LoVo (cell line): ENCODE measurements at regions not wholly inside any gene's neighbourhood (a gene's known extent, or its start where the extent isn't known, plus 50 kb on each side); places are given as distances from the start of the nearest gene placed in this dataset.

Experiments
- DNase-seq: peaks from one replicate; pipeline ENCODE4 v3.0.0-alpha.2; 2016; ENCODE audit warnings: low spot score

DNA sequence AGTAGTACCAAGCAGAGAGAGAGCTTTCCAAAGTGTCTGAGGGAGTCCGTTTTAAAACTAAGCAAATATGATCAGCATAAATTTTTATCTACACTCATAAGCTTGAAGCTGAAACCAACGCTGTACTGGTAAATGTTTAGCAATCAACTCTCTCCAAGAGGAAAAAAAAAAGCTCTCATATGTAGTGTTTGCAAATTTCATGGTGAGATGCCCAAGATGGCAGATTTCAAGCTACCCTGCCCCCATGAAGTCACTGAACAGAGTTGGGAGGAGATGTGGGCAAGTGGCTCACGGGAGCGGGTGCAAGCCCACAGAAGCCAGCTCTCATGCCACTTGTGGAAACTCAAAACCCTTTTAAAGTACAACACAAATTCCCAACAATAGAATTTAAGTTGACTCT, 475.8 kb downstream of the BCAT1 start:
- DNase-seq = no peak

DNA sequence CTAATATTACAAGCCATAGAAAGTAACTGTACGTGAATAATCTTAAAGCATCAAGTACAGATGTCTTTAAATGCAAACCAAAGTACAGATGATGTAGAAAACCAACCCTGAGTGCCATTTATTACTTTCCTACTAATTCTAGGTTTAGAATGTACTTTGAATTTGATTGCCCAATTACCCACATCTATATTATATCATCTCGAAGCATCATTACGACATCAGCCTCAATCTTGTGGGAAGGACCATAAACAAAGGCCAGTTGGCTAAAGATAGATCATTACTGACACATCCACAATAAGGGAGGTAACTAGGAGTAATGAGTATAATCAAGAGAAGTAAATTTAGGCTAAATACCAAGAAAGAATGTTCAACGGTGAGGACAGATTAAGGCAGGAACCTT, 478.9 kb downstream of the BCAT1 start:
- DNase-seq = no peak

DNA sequence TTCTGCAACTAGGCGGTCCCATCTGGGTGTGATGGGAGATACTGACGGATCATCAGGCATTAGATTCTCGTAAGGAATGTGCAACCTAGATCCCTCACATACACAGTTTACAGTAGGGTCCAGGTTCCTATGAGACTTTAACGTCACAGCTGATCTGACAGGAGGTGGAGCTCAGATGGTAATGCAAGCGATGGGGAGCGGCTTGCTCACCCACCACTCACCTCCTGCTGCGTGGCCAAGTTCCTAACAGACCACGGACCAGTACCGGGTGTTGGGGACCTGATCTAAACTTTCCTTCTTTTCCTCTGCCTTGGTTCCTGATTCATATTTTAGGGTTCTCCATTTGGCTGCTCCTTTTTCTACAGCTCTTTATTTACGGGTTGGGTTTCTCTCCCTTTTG, 479.8 kb downstream of the BCAT1 start:
- DNase-seq = no peak

DNA sequence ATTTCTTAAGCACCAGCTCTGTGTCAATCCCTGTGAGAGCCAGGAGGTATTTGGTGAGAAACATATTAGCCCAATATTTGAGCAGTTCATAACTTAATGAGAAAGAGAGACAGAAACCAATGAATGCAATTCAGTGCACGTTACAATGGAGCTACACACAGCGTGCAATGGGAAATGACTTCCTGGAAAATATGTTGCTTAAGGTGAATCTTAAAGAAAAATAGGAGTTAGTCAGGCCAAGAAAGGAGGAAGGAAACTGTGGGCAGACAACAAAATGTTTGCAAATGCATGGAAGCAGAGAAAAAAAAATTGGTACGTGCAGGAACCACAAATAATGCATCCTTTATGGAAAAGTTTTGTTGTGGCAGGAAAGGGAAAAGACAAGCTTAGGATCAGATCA, 481.7 kb downstream of the BCAT1 start:
- no peak for DNase-seq

DNA sequence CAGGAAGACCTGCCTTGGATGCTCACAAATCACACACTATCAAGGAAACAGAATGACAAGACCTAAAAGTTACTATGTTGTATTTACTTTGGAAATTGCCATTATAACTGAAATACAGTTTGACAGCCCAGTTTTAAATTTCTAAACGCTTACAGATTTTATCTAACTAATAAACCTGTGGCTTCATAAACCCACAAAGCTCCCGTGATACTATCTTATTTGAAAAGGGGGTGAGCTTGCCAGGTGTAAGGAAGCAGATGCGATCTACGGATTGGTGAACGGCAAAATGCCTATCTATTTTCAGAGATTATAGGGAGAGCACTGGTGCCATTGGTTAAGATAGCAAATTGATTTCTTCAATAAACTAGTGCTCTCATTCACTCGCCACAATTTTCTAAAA, 485.5 kb downstream of the BCAT1 start:
- no peak for DNase-seq

DNA sequence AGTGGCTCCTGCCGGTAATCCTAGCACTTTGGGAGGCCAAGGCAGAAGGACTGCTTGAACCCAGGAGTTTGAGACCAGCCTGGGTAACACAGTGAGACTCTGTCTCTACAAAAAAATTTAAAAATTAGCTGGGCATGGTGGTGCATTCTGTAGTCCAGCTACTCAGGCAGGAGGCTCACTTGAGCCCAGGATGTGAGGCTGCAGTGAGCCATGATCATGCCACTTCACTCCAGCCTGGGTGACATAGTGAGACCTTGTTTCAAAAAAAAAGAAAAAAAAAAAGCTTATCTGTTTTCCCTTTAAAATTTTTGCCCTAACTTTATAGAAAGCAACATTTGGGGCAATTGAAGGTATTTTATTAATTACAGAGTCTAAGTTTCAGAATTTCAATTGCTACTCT, 486.0 kb downstream of the BCAT1 start:
- no peak for DNase-seq

DNA sequence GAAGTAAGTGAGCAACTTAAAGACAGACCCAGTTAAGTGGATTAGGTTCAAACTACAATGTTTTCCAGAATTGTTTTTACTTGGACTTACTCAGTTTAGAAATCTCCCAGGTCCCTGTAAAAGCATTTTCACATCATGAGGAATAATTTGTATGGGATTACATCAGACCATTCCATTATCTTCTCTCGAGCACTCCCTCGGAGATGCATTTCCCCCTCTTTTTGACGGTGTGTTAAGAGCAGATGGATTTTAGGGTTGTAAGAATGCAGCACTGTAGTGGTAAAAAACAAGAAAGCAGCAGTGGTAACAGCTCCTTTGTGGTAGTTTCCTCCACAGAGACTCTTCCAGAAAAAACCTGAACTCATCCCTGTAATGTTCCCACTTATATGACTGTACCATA, 488.4 kb downstream of the BCAT1 start:
- DNase-seq = no peak

DNA sequence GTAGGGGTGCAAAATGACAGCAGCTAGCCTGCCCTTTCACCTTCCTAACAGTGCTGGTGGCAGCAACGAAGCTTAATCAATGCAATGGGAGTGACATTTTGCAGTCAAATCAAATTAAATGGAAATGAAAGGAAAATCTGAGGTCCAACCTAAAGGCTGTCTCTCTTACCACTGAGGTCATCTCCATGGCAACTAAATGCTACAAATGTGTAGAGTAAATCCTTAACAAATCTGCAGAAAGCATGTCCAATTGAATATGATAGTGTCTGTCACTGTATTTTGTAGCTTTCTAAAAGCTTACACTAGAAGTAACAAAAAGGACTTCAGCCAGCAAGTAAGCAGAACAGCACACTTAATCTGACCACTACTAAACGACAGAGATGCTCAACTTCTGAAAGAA, 488.8 kb downstream of the BCAT1 start:
- DNase-seq = no peak

DNA sequence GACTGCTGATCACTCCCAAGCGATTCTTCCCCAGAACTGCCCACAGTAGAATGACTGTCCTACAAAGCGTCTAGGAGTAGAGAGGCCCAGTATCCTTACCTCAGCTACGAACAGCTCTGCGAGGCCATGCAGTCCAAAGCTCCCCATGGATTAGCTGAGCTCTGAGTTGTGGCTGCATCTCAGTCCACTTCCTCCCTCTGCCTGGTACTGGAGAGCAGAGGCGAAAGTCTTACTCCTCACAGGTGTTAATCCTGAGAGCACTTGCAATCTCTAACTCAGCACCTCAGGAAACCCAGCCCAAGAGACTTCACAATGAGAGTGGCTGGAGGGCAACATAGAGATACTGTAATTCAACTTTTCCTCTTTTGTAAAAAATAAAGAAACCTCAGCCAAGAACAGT, 493.1 kb downstream of the BCAT1 start:
- no peak for DNase-seq

DNA sequence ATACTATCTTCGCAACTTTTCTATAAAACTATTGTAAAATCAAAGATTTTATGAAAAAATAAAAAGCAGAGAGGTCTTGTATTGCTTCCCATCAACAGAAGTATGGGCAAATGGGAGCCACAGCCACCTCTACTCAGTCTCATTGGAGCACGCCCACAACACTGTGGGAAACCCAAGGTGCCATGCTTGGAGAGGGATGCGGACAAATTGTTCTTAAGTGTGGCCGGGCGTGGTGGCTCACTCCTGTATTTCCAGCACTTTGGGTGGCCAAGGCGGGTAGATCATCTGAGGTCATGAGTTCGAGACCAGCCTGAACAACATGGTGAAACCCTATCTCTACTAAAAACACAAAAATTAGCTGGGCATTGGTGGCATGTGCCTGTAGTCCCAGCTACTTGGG, 498.2 kb upstream of the SOX5 start:
- no peak for DNase-seq

DNA sequence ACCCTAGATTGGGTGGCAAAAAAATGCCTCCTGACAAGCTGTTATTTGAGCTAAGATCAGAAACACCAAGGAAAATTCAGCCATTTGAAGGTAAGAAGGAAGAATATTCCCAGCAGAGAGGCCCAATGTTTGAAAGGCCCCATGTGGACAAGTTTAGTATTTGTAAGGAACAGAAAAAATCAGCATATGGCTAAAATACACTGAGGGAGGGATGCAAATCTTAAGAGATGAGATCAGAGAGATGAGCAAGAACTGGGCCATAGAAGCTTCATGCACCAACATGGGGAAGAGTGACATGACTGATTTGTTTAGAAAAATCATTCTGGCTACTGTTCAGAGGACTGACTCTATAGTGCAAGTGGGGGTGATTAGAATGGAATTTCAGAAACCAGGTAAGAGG, 496.8 kb upstream of the SOX5 start:
- no peak for DNase-seq

DNA sequence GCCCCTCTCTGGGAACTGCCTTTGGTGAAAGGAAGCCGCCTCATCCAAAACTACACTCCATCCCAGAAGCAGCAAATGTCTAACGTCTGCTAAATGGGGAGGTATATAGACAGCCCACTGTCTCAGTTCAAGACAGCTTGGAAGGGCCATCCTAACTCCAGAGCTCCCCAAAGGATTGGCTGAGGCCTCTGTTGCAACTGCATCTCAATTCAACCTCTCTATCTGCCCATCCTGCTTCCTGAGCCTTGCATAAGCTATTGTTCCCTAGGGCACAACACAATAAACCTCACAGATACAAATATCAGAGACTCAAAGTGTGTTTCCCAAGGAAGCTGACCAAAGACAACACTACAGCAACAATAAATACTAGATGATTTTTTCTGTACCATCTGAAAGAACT, 495.2 kb upstream of the SOX5 start:
- no peak for DNase-seq

DNA sequence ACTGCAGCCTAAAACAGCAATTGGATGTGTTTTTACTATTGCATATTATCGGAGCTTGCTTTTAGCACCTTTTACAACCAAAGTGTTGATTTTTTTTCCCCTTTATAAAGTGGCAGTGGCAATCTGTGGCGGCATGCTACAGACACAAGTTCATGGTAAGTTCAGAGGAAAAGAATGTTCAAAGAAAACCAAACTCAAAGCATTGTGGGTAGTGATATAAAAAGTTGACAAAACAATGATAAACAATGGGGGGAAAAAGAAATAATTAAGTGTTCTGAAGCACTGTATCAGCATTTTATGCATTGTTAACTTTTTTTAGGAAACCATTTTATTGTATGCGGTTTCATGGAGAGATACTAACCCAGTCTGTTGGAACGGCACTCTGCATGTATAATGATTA, 492.0 kb upstream of the SOX5 start:
- DNase-seq = no peak

DNA sequence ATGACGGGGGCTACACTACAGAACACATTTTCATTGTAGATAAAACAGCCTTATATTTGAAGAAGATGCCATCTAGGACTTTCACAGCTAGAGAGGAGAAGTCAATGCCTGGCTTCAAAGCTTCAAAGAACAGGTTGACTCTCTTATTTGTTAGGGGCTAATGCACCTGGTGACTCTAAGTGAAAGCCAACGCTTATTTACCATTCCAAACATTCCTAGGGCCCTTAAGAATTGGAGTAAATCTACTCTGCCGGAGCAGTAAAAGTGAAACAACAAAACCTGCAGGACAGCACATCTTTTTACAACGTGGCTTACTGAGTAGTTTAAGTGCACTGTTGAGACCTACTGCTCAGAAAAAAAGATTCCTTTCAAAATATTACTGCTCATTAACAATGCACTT, 487.2 kb upstream of the SOX5 start:
- DNase-seq = no peak

DNA sequence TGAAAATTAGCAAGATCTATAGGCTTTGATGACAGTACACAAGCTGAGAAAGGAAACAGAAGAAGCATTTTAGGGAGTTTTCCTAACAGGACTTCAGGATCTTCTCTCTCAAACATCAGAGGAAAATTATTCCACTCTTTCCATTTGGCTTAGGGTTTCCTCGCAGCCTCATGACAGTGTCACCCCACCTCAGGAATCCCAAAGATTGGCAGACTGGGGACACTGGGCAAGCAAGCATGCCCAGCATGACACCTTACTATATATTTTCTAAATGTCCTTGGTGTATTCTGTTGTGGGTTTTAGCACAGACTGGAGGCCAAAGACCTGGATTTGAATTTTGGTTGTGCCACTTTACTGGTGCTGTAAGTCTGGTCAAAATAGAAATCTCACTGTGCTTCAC, 482.4 kb upstream of the SOX5 start:
- no peak for DNase-seq

DNA sequence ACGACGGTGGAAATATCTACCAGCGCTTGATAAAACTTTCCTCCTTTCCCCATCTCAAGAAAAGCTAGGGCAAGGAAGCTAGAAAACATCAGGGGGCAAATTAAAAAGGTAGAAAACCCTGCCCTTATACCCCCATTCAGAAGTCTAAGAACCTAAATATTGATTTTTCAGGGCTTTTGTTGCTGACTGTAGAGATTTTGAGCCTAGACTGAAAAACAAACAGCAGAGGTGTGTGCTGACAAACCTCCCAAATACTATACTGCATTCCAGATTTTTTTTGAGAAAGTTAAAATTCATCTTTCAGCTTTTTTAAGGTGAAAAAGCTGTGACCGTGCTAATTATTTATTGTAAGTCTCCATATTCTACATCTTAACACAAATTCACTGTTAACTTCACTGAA, 478.3 kb upstream of the SOX5 start:
- DNase-seq = no peak

DNA sequence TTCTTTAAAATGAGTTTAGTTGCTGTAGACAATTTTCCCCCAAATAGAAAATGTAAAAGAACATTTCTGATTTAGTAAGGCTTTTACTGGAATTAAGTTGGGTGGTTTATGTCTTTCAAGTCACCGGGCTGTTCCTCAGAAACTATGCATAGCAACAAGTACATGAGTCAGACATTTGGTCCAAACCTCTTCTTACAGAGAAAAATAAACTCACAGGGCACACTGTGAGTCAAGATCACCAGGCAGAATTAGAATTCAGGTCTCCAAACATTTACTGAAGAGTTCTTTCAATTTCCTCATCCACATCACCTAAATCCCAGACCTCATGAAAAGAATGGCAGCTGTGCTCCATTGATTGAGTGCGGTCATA, 476.1 kb upstream of the SOX5 start:
- no peak for DNase-seq

DNA sequence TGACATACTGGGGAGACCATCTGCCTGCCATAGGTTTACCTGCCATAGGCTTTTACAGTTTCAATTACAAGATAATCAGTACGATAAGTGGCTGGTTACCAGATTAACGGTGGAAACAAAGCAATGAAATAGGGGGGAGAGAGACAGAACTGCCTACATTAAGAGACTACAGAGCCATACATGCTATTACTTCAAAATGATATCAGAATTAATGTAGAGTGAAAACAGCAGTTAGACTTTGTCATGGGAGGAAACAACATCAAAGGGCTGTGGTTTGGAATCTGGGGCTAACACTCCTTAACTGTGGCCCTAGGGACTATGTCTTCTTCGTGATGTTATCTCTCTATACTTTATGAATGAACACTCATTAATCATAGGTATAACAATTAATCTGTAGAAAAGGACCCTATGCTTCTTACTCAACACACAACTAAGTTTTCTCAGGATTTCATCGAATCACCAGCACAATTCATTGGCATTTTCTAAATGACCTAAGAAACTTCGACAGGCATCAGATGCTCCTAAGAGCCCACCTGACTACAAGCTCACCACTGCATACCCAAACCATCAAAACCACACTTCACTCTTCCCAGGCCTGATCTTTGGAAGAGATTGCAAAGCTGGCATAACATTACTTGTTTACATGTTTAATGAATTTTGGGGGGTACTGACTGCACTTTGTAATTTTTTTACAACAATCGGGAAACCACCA, 475.6 kb upstream of the SOX5 start:
- DNase-seq = no peak

DNA sequence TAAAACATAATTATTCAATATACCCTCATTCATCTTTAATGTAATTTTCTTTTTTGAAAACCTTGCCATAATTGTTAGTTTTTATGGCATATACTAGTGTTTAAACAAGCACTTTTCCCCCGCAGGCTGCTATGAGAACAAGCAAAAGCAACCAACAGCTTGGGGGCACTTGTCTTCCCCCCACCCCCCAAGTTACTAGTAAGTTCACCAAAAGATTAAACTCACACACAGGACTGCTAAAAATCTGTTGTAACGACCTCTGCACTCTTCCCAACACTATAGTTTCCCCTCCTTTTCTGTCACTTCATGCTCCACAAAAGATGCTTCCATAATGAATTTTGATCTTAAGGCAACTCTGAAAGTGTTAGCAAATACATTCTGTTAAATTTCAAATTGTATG, 474.9 kb upstream of the SOX5 start:
- no peak for DNase-seq

DNA sequence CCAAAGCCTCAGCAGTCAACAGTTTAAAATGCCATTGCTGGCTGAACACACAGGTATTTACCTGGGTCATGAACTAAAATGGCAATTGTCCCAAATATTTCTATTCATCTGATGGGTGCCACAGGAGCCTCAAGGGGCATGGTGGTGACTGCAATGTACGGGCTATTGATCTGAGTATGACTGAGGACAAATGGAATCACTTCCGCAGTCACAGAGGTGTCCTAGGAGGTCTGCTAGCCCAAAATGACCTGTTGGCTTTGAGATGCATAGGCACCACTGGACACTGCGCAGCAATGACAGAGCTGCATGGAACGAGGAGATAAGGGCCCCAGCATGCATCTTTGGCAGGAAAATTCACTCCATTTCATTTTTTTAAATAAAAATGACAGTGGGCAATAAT, 474.1 kb upstream of the SOX5 start:
- DNase-seq = no peak

DNA sequence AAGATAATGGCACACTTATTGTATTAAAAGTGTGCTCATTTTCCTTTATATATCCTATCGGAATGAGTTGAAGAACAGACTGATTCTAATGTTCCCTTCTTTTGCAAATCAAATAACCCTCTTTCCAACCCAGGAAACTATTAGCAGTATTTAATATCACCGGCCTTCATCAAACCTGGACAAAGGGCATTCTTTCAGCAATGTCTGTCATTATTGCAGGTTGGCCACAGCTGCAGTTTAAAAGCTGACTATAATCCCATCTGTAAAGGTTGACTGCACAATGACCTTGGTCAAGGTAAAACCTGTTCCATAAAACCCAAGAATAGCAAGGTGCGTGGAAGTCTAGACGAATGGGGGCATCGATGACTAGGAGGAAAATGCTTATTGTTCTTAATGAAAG, 472.3 kb upstream of the SOX5 start:
- no peak for DNase-seq

DNA sequence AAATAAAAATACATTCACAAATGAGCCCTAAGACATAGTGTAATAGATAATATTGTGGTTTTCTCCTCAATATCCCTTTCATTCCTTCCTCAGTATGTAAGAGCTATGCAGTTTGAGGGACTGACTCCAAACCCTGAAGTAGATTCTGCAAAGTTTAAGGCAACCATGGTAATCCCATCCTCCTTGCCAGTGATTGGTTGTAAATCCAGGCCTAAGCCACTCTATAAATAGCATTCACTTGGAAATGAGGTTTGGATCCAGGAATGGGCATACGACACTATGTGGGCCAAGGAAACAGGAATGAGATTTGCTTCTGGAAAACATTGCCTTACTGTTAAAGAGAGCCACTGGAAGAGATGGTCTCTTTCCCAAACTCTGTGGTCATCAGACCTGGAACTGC, 468.7 kb upstream of the SOX5 start:
- no peak for DNase-seq

DNA sequence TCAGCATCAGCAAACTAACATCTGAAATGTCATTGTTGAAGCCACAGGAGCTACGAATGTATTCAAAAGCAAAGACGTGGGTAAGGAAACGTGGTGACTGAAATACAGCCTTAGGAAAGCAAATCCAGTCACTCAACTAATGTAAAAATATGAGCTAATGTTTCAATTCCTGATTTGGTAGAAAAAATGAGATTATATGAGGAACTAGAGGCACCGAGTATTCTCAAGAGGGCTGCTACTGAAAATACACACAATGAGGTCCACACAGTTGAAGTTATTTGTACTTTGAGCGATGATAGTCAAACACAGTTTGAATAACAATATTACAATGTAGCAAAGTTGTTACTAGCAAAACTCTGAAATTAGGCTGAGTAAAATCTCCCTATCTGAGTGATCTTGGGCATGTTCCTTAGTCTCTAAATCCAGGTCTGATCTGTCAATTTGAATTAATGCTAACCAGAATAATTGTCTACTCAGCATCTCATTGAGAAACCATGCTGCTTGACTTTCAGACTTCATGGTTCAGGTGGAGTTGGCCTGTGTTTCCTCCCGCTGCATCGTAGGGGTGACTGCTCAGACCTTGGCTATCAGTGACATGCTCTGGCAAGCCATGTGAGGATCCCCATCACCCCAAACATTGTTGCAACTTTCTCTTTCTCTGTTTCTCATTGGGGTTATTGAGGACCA, 467.1 kb upstream of the SOX5 start:
- DNase-seq = no peak

DNA sequence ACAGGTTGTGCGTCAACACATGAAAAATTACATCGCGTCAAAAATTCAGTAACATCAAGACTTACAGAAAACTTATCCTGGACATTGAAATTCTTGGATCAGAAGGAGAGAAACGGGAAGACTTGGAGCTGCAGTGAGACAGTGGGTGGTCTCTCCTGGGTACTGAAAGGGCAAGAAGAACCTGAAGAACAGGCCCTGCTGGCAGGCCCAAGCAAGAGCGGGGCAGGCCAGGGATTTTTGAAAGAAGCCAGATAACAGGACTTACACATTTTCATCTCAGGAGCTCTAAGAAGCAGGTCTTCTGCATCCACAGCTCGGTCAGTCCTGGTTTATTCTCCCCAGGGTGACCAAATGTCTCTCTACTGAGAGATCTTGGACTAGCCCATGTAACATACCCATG, 466.5 kb upstream of the SOX5 start:
- DNase-seq = no peak
